Panc1 (cell line): ENCODE measurements at regions not wholly inside any gene's neighbourhood (a gene's known extent, or its start where the extent isn't known, plus 50 kb on each side); places are given as distances from the start of the nearest gene placed in this dataset.

ENCODE experiments used
- POLR2AphosphoS5 ChIP-seq: IDR thresholded peaks from 2 replicates; pipeline ENCODE4 v1.6.1; 2012; ENCODE audit warnings: mild to moderate bottlenecking, low read depth, low read length, moderate library complexity
- SIN3A ChIP-seq: IDR thresholded peaks from 2 replicates; pipeline ENCODE4 v1.6.1; 2012; ENCODE audit warnings: low read depth, mild to moderate bottlenecking, low read length, moderate library complexity, borderline replicate concordance; ENCODE audit not compliant: insufficient read depth
- TF ChIP-seq, protein P1 (sequence below): fragments of 450-650 bp; IDR thresholded peaks from 2 replicates; pipeline ENCODE4 v1.5.1; 2017; ENCODE audit warnings: mild to moderate bottlenecking

DNA sequence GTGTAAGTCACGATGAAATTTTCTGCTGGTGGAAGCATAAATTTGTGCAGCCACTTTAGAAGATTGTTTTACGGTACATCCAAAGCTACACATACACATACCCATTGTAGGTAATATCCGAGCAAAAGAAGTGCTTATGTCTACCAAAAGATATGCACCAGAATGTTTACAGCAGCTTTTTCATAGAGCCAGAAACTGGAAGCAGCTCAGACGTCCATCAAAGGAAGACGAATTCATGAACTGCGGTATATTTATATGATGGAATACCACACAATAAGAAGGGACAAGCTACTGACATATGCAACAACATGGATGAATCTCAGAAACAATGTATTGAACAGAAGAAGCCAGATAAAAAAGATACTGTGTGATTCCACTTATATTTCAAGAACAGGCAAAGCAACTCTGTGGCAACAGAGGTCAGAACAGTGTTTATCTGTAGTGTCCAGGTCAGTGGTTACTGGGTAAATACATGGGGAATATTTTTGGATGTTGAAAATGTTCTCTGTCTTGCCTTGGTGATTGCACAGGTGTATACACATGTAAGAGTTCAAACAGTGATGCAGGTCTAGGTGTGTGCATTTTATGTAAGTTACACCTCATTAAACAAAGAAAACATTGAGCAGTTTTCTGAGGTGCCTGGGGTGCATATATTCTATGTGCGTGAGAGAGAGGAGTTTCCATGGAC, 51.9 kb upstream of the EXOC2 start:
- TF ChIP-seq, protein P1, sequence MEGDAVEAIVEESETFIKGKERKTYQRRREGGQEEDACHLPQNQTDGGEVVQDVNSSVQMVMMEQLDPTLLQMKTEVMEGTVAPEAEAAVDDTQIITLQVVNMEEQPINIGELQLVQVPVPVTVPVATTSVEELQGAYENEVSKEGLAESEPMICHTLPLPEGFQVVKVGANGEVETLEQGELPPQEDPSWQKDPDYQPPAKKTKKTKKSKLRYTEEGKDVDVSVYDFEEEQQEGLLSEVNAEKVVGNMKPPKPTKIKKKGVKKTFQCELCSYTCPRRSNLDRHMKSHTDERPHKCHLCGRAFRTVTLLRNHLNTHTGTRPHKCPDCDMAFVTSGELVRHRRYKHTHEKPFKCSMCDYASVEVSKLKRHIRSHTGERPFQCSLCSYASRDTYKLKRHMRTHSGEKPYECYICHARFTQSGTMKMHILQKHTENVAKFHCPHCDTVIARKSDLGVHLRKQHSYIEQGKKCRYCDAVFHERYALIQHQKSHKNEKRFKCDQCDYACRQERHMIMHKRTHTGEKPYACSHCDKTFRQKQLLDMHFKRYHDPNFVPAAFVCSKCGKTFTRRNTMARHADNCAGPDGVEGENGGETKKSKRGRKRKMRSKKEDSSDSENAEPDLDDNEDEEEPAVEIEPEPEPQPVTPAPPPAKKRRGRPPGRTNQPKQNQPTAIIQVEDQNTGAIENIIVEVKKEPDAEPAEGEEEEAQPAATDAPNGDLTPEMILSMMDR: no peak
- TF ChIP-seq POLR2AphosphoS5 (no peak), SIN3A (no peak)
